Gastroesophageal sphincter (tissue), 3 donors: ENCODE measurements at regions not wholly inside any gene's neighbourhood (a gene's known extent, or its start where the extent isn't known, plus 50 kb on each side); places are given as distances from the start of the nearest gene placed in this dataset.

Source experiments
- EP300 ChIP-seq: sonication (generic); formaldehyde crosslinking; IDR thresholded peaks from one replicate; pipeline ENCODE4 v1.6.1; 2017; ENCODE audit warnings: antibody characterized with exemption, mild to moderate bottlenecking
- POLR2A ChIP-seq, 2 donors: fragments of 450-650 bp; IDR thresholded peaks; one replicate each; pipeline ENCODE4 v1.6.1; 2017; ENCODE audit warnings: antibody characterized with exemption in 2 of 2, mild to moderate bottlenecking in 2 of 2, moderate library complexity in 1 of 2
- POLR2AphosphoS5 ChIP-seq: sonication (generic); formaldehyde crosslinking; IDR thresholded peaks from one replicate; pipeline ENCODE4 v1.6.1; 2017; ENCODE audit warnings: antibody characterized with exemption
- TF ChIP-seq, protein P1 (sequence below), 4 experiments: fragments of 200-600 bp in 2 of 4; fragments of 450-650 bp in 2 of 4; sonication (generic) in 1 of 4; IDR thresholded peaks; one replicate each; pipeline ENCODE4 v1.5.1; 2017 to 2019; ENCODE audit warnings: antibody characterized with exemption in 4 of 4, mild to moderate bottlenecking in 2 of 4, moderate library complexity in 2 of 4

DNA sequence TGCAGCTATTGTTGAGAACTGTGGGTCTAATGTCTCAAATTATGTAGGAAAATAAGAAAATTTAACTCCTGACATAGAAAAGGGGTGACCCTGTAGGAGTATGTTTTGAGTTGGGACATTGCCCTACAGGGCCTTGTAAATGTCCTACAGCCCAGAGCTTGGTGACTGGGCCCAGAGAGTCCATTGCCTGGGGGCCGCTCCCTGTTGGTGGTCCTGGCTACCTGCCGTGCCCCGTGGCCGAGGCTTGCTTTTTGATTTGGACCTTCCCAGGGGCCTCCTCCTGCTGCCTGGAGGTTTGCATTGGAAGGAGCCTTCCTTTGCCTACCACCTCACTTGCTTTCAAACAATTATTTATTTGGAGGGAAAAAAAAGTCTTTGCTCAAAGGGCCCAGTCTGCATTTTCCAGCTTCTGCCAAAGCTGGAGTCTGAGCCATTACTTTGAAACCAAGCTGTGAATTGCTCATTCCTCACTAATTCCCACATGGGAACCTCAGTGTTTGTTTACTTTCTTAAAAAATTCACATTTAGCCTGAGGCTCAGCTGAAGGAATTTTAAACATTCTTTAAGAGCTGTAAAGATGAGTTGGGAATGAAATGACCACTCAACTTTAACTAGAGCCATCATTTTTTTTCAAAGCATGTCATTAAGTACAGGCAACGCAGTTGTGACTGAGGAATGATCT lies 355.0 kb downstream of the GLRX3 start:
- no peak for TF ChIP-seq POLR2A (IDR thresholded peaks at IDR 0.05)
- TF ChIP-seq, protein P1, sequence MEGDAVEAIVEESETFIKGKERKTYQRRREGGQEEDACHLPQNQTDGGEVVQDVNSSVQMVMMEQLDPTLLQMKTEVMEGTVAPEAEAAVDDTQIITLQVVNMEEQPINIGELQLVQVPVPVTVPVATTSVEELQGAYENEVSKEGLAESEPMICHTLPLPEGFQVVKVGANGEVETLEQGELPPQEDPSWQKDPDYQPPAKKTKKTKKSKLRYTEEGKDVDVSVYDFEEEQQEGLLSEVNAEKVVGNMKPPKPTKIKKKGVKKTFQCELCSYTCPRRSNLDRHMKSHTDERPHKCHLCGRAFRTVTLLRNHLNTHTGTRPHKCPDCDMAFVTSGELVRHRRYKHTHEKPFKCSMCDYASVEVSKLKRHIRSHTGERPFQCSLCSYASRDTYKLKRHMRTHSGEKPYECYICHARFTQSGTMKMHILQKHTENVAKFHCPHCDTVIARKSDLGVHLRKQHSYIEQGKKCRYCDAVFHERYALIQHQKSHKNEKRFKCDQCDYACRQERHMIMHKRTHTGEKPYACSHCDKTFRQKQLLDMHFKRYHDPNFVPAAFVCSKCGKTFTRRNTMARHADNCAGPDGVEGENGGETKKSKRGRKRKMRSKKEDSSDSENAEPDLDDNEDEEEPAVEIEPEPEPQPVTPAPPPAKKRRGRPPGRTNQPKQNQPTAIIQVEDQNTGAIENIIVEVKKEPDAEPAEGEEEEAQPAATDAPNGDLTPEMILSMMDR (IDR thresholded peaks at IDR 0.05) = no peak
- no peak for TF ChIP-seq EP300
- TF ChIP-seq POLR2AphosphoS5 = no peak
